IMR-90 (cell line): ENCODE measurements at regions not wholly inside any gene's neighbourhood (a gene's known extent, or its start where the extent isn't known, plus 50 kb on each side); places are given as distances from the start of the nearest gene placed in this dataset.

Source experiments
- ATAC-seq: fragments of 200-7000 bp; cut with Tn5 transposase; 2 replicates; pipeline ENCODE4 v1.9.1; 2020; ENCODE audit warnings: low read depth, mild to moderate bottlenecking, moderate library complexity
- BruUV-seq: library from RNA; stranded (reverse); fragments of 400-500 nt; replicated peaks from 2 replicates; lab custom pipeline; 2021; lab: Mats Ljungman, UMichigan
- CTCF ChIA-PET: fragments of 300-600 bp; formaldehyde crosslinking; extraction: SDS; loops from one replicate; lab custom pipeline; 2021; ENCODE audit warnings: antibody characterized with exemption; lab: Yijun Ruan, JAX
- POLR2A ChIA-PET: fragments of 300-600 bp; sonication (Branson Sonifier 250); formaldehyde crosslinking; loops from one replicate; lab custom pipeline; 2022; ENCODE audit warnings: antibody characterized with exemption; ENCODE audit not compliant: unreplicated experiment; lab: Charles Lee
- DNase-seq: peaks from one replicate; pipeline ENCODE4 v3.0.0; 2013
- H2AFZ ChIP-seq: replicated peaks from 2 replicates; pipeline ENCODE3; 2013; ENCODE audit warnings: low read length, mild to moderate bottlenecking; ENCODE audit not compliant: poor library complexity
- H2AK5ac ChIP-seq: 2 replicates; pipeline ENCODE4 v1.6.1; 2013; ENCODE audit warnings: low read depth, low read length, inconsistent platforms
- H2AK9ac ChIP-seq: replicated peaks from 2 replicates; pipeline ENCODE3; 2013; ENCODE audit warnings: mild to moderate bottlenecking, low read depth, low read length, moderate library complexity; ENCODE audit not compliant: poor library complexity
- H2BK120ac ChIP-seq: 2 replicates; pipeline ENCODE4 v1.6.1; 2013; ENCODE audit warnings: low read depth, low read length, inconsistent platforms
- H2BK15ac ChIP-seq: 3 replicates; pipeline ENCODE4 v1.6.1; 2013; ENCODE audit warnings: low read depth, low read length, inconsistent platforms
- H2BK20ac ChIP-seq: 2 replicates; pipeline ENCODE4 v1.6.1; 2013; ENCODE audit warnings: low read depth, mild to moderate bottlenecking, inconsistent platforms, low read length, moderate library complexity
- H2BK5ac ChIP-seq: 2 replicates; pipeline ENCODE4 v1.6.1; 2013; ENCODE audit warnings: mild to moderate bottlenecking, low read depth, low read length, inconsistent platforms; ENCODE audit not compliant: poor library complexity, severe bottlenecking
- H3K14ac ChIP-seq: replicated peaks from 2 replicates; pipeline ENCODE4 v1.6.1; 2013; ENCODE audit warnings: low read depth, low read length, inconsistent platforms
- H3K18ac ChIP-seq: 2 replicates; pipeline ENCODE4 v1.6.1; 2013; ENCODE audit warnings: low read depth, low read length, control low read depth
- H3K23ac ChIP-seq: 2 replicates; pipeline ENCODE4 v1.6.1; 2013; ENCODE audit warnings: low read depth, low read length, inconsistent platforms
- H3K27ac ChIP-seq: 2 replicates; pipeline ENCODE4 v1.5.1; 2013; ENCODE audit warnings: mild to moderate bottlenecking, control low read depth, low read length; ENCODE audit not compliant: insufficient read depth
- H3K27me3 ChIP-seq: 2 replicates; pipeline ENCODE4 v1.6.1; 2013; ENCODE audit warnings: low read length; ENCODE audit not compliant: control insufficient read depth, insufficient read depth
- H3K36me3 ChIP-seq: 2 replicates; pipeline ENCODE4 v1.6.1; 2013; ENCODE audit warnings: low read length, mixed read lengths; ENCODE audit not compliant: control insufficient read depth, insufficient read depth
- H3K4ac ChIP-seq: 2 replicates; pipeline ENCODE4 v1.6.1; 2013; ENCODE audit warnings: low read depth, low read length, inconsistent platforms
- H3K4me1 ChIP-seq: 2 replicates; pipeline ENCODE4 v1.6.1; 2013; ENCODE audit warnings: low read length, mixed read lengths; ENCODE audit not compliant: control insufficient read depth, insufficient read depth
- H3K4me2 ChIP-seq: 2 replicates; pipeline ENCODE4 v1.6.1; 2013; ENCODE audit warnings: low read depth, mild to moderate bottlenecking, control low read depth, low read length, moderate library complexity
- H3K4me3 ChIP-seq: 2 replicates; pipeline ENCODE4 v1.5.1; 2013; ENCODE audit warnings: low read depth, mild to moderate bottlenecking, control low read depth, low read length, moderate library complexity; ENCODE audit not compliant: insufficient read depth
- H3K56ac ChIP-seq: 2 replicates; pipeline ENCODE4 v1.6.1; 2013; ENCODE audit warnings: low read length, inconsistent platforms; ENCODE audit not compliant: insufficient read depth; ENCODE audit errors: extremely low read depth
- H3K79me1 ChIP-seq, 2 experiments: 2 replicates each; pipeline ENCODE4 v1.6.1; 2013; ENCODE audit warnings: low read length in 2 of 2, inconsistent platforms in 1 of 2, low read depth in 1 of 2
- H3K9ac ChIP-seq: 2 replicates; pipeline ENCODE4 v1.6.1; 2013; ENCODE audit warnings: low read depth, low read length, control low read depth
- H3K9me1 ChIP-seq: 2 replicates; pipeline ENCODE4 v1.6.1; 2013; ENCODE audit warnings: low read length, inconsistent platforms; ENCODE audit not compliant: insufficient read depth
- H3K9me3 ChIP-seq: 2 replicates; pipeline ENCODE4 v1.6.1; 2013; ENCODE audit warnings: low read length; ENCODE audit not compliant: control insufficient read depth, insufficient read depth
- H4K20me1 ChIP-seq: 2 replicates; pipeline ENCODE4 v1.6.1; 2013; ENCODE audit warnings: low read length, inconsistent platforms; ENCODE audit not compliant: insufficient read depth
- H4K5ac ChIP-seq: 2 replicates; pipeline ENCODE4 v1.6.1; 2013; ENCODE audit warnings: mild to moderate bottlenecking, low read depth, low read length, control low read depth
- H4K8ac ChIP-seq, 2 experiments: 2 replicates each; pipeline ENCODE4 v1.6.1; 2013; ENCODE audit warnings: low read depth in 2 of 2, low read length in 2 of 2, control low read depth in 1 of 2, inconsistent platforms in 1 of 2
- H4K91ac ChIP-seq: 2 replicates; pipeline ENCODE4 v1.6.1; 2013; ENCODE audit warnings: low read depth, low read length, inconsistent platforms; ENCODE audit not compliant: insufficient read depth
- CEBPB ChIP-seq: IDR thresholded peaks from 2 replicates; pipeline ENCODE4 v1.6.1; 2012; ENCODE audit warnings: low read depth, low read length, improper control_type of control experiment
- CHD1 ChIP-seq: IDR thresholded peaks from 2 replicates; pipeline ENCODE4 v1.6.1; 2012; ENCODE audit warnings: low read depth, low read length, improper control_type of control experiment
- RAD21 ChIP-seq: IDR thresholded peaks from 2 replicates; pipeline ENCODE4 v1.6.1; 2012; ENCODE audit warnings: low read length, improper control_type of control experiment
- WGBS, 2 experiments: methylation state at CpG; one replicate each; pipeline versions ENCODE4 v1.1.5 to v1.1.7; 2013; ENCODE audit warnings: missing lambda C conversion rate in 2 of 2; ENCODE audit not compliant: insufficient read length in 1 of 2; ENCODE audit errors: extremely low coverage in 2 of 2; 5-methylcytosine and 5-hydroxymethylcytosine counted together
- dilution Hi-C: fragments of 300-500 bp; cut with HindIII; formaldehyde crosslinking; loops from one replicate; pipeline ENCODE4 v1.14.3; 2018; ENCODE audit warnings: low sequenced_read_pairs; ENCODE audit not compliant: unreplicated experiment
- in situ Hi-C: fragments of 300-500 bp; cut with MboI; formaldehyde crosslinking; loops from 3 replicates; pipeline ENCODE4 v1.14.3; 2019; ENCODE audit warnings: low sequenced_read_pairs, inconsistent platforms, mixed read lengths
- intact Hi-C: fragments of 100-400 bp; cut with micrococcal nuclease; formaldehyde crosslinking; loops from 2 replicates; pipeline ENCODE4 v1.10.0; 2022

DNA sequence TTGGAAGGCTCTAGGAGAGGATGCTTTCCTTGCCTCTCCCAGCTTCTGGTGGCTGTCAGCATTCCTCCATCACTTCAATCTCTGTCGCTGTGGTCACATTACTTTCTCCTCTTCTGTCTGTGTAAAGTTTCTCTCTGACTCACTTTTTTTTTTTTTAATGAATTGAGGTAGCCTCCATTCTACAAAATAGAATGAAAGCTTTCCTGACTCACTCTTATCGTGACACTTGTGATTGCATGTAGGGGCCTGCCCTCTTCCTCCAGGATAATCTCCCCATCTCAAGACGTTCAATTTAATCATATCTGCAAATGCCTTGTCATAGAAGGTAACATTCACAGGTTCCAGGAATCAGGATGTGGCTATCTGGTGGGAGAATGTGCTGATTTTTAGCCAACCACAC, 153.5 kb upstream of the HMGA2 start:
- H2BK20ac ChIP-seq, result peak overlapping the region; percentile 97; the same call in 1 of the 2 replicates
- no peak overlapping the region for H2AK9ac ChIP-seq
- H3K27ac ChIP-seq, result peak overlapping the region; percentile 57
- peak overlapping the region; percentile 68 for H2AFZ ChIP-seq
- H3K4me3 ChIP-seq, result no peak overlapping the region
- DNase-seq, result peak; percentile 65
- peak overlapping the region; percentile 96; the same call in 2 of the 3 replicates for H2BK15ac ChIP-seq
- H3K4ac ChIP-seq, result peak overlapping the region; percentile 91
- peak overlapping the region; percentile 95 for H4K5ac ChIP-seq
- 0 out of 2 replicates have a peak overlapping the region, but pooled peaks have one; percentile 33 for H3K4me2 ChIP-seq
- POLR2A ChIA-PET, result no interaction called here
- H3K9me3 ChIP-seq, result no peaks in the 10 kb centered on the region
- peak overlapping the region; percentile 88 for H3K23ac ChIP-seq
- H3K14ac ChIP-seq, result peak overlapping the region; percentile 94
- TF ChIP-seq CEBPB (0 out of 2 replicates have a peak, but pooled peaks have one; percentile 17), CHD1 (no peak), RAD21 (no peak)
- CTCF ChIA-PET, result interaction anchor here (0.6 to 1.1 kb wide), 4 partner anchors 30 to 259 kb away, joined by 3 to 6 read pairs (median 4); no protein-coding TSS in a partner anchor
- no peaks in the 10 kb centered on the region for H3K27me3 ChIP-seq
- no peaks in the 10 kb centered on the region for H4K20me1 ChIP-seq
- intact Hi-C loops (loop anchor here (5.0 to 10.0 kb wide), 3 partner anchors 38 to 437 kb away; no protein-coding TSS in a partner anchor), in situ Hi-C loops (no loop called here), dilution Hi-C loops (no loop called here)
- H3K9ac ChIP-seq, result no peak overlapping the region
- H3K4me1 ChIP-seq, result peaks cover 22% of the 10 kb centered on the region
- no peak for ATAC-seq
- H2BK5ac ChIP-seq, result peak overlapping the region; percentile 80
- peaks cover 14% of the 10 kb centered on the region for H3K9me1 ChIP-seq
- H3K18ac ChIP-seq, result peak overlapping the region; percentile 90; the same call in 1 of the 2 replicates
- H2AK5ac ChIP-seq, result peak overlapping the region; percentile 90
- no TSS peak for BruUV-seq
- no CpG with 5 or more reads among the region's 3 CpGs for WGBS, 2 experiments
- peak overlapping the region; percentile 2 to 70 for H4K8ac ChIP-seq
- H3K79me1 ChIP-seq, result peaks cover 0 to 13% of the 10 kb centered on the region in 2 experiments; a peak in 3 of 4 replicates
- peak overlapping the region; percentile 93 for H2BK120ac ChIP-seq
- H3K36me3 ChIP-seq, result no peaks in the 10 kb centered on the region
- no peak overlapping the region for H3K56ac ChIP-seq
- peak overlapping the region; percentile 67 for H4K91ac ChIP-seq
